Spleen (tissue), 7 donors: ENCODE measurements at regions not wholly inside any gene's neighbourhood (a gene's known extent, or its start where the extent isn't known, plus 50 kb on each side); places are given as distances from the start of the nearest gene placed in this dataset.

Experiments used
- POLR2A ChIP-seq, 3 donors: fragments of 450-650 bp; IDR thresholded peaks; one replicate each; pipeline ENCODE4 v1.5.1; 2017; ENCODE audit warnings: antibody characterized with exemption in 3 of 3, mild to moderate bottlenecking in 1 of 3
- TF ChIP-seq, protein P1 (sequence below), 11 experiments: fragments of 200-600 bp in 7 of 11; fragments of 450-650 bp in 4 of 11; sonication (generic) in 4 of 11; IDR thresholded peaks in 8 of 11; conservative IDR thresholded peaks in 3 of 11; 1 replicate in 7 of 11; 2 replicates in 4 of 11; pipeline versions ENCODE4 v1.4.0 to v1.8.0; 2016 to 2021; ENCODE audit warnings: antibody characterized with exemption in 11 of 11, inconsistent platforms in 4 of 11, mild to moderate bottlenecking in 1 of 11
- donor health status: DM: no; HTN: no; CAD: no; lungs with moderate emphysema.
- donor health status: DM: no; HTN: no; CAD: no.
- donor health status: DM: no; HTN: no; CAD: no.

DNA sequence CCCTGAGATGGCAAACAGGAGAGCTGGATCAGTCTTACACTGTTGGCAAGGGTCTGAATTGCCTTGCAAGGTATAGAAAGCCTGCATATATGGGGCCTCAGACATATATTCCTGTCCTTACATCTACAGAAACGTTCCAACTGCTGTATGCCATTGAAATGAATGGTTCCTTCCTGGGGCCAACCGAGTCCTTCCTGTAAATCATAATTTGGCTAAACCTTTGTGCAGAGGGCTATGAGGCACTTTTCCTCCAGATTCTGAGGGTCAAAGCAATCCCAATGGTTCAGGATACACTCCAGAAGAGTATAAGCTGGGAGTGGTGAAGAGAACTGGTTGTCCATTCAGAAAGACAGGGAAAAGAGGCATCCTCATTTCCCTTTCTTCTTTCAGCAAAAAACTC, 190.5 kb downstream of the PTPRC start:
- TF ChIP-seq POLR2A (IDR thresholded peaks at IDR 0.05), result no peak
- TF ChIP-seq, protein P1, sequence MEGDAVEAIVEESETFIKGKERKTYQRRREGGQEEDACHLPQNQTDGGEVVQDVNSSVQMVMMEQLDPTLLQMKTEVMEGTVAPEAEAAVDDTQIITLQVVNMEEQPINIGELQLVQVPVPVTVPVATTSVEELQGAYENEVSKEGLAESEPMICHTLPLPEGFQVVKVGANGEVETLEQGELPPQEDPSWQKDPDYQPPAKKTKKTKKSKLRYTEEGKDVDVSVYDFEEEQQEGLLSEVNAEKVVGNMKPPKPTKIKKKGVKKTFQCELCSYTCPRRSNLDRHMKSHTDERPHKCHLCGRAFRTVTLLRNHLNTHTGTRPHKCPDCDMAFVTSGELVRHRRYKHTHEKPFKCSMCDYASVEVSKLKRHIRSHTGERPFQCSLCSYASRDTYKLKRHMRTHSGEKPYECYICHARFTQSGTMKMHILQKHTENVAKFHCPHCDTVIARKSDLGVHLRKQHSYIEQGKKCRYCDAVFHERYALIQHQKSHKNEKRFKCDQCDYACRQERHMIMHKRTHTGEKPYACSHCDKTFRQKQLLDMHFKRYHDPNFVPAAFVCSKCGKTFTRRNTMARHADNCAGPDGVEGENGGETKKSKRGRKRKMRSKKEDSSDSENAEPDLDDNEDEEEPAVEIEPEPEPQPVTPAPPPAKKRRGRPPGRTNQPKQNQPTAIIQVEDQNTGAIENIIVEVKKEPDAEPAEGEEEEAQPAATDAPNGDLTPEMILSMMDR (IDR thresholded peaks at IDR 0.05 in 8 of 11, conservative IDR thresholded peaks at IDR 0.05 in 3 of 11), result no peak
